Neural cell (in vitro differentiated cells): ENCODE measurements at regions not wholly inside any gene's neighbourhood (a gene's known extent, or its start where the extent isn't known, plus 50 kb on each side); places are given as distances from the start of the nearest gene placed in this dataset.

ENCODE experiments used
- H2AFZ ChIP-seq: fragments of 200-600, 300-800 bp; sonication (generic), shearing (Covaris generic); 2 replicates; pipeline ENCODE4 v1.6.0; 2014; ENCODE audit warnings: low read depth, mild to moderate bottlenecking, antibody characterized with exemption, low read length, moderate library complexity
- H3F3A ChIP-seq: fragments of 200-600 bp; shearing (Covaris generic); 2 replicates; pipeline ENCODE4 v1.6.1; 2016; ENCODE audit warnings: mild to moderate bottlenecking, moderate library complexity, mixed read lengths, antibody characterized with exemption, low read length; ENCODE audit not compliant: insufficient read depth, poor library complexity, severe bottlenecking
- H3K27ac ChIP-seq: fragments of 200-600, 300-800 bp; sonication (generic), shearing (Covaris generic); 2 replicates; pipeline ENCODE4 v1.5.1; 2014; ENCODE audit warnings: mild to moderate bottlenecking, low read length, moderate library complexity
- H3K27me3 ChIP-seq: fragments of 300-800, 200-600 bp; sonication (generic), shearing (Covaris generic); 2 replicates; pipeline ENCODE4 v1.6.0; 2014; ENCODE audit warnings: mild to moderate bottlenecking, low read depth, low read length, moderate library complexity; ENCODE audit not compliant: insufficient read depth
- H3K36me3 ChIP-seq: fragments of 300-800, 200-600 bp; sonication (generic), shearing (Covaris generic); 2 replicates; pipeline ENCODE4 v1.5.1; 2014; ENCODE audit warnings: mild to moderate bottlenecking, antibody characterized with exemption, low read length, moderate library complexity; ENCODE audit not compliant: insufficient read depth
- H3K4me2 ChIP-seq: fragments of 300-800, 200-600 bp; sonication (generic), shearing (Covaris generic); 2 replicates; pipeline ENCODE4 v1.6.0; 2014; ENCODE audit warnings: mild to moderate bottlenecking, low read length
- H3K4me3 ChIP-seq: fragments of 300-800, 200-600 bp; sonication (generic), shearing (Covaris generic); 2 replicates; pipeline ENCODE4 v1.5.1; 2014; ENCODE audit warnings: mild to moderate bottlenecking, low read length, moderate library complexity
- H3K79me2 ChIP-seq: fragments of 200-600 bp; shearing (Covaris generic); replicated peaks from 2 replicates; pipeline ENCODE4 v1.6.0; 2014; ENCODE audit warnings: mild to moderate bottlenecking, low read length, moderate library complexity; ENCODE audit not compliant: insufficient read depth
- H3K9ac ChIP-seq: fragments of 300-800, 200-600 bp; sonication (generic), shearing (Covaris generic); 2 replicates; pipeline ENCODE4 v1.6.1; 2016; ENCODE audit warnings: mild to moderate bottlenecking, low read length, mixed read lengths
- H3K9me2 ChIP-seq: fragments of 200-600 bp; shearing (Covaris generic); 2 replicates; pipeline ENCODE4 v1.6.1; 2016; ENCODE audit warnings: mild to moderate bottlenecking, low read length, mixed read lengths; ENCODE audit not compliant: insufficient read depth
- H3K9me3 ChIP-seq: fragments of 200-600, 300-800 bp; sonication (generic), shearing (Covaris generic); 2 replicates; pipeline ENCODE4 v1.6.1; 2016; ENCODE audit warnings: mild to moderate bottlenecking, mixed run types, low read length, moderate library complexity, mixed read lengths
- H4K20me1 ChIP-seq: fragments of 200-600 bp; shearing (Covaris generic); 2 replicates; pipeline ENCODE4 v1.6.1; 2016; ENCODE audit warnings: mild to moderate bottlenecking, mixed run types; ENCODE audit not compliant: insufficient read depth
- CTCF ChIP-seq: fragments of 450-650 bp; IDR thresholded peaks from 2 replicates; pipeline ENCODE4 v1.5.1; 2014; ENCODE audit warnings: antibody characterized with exemption, mild to moderate bottlenecking, moderate library complexity; ENCODE audit not compliant: poor library complexity, severe bottlenecking
- EP300 ChIP-seq: fragments of 450-650 bp; conservative IDR thresholded peaks from 2 replicates; pipeline ENCODE4 v1.6.1; 2014; ENCODE audit warnings: antibody characterized with exemption, mild to moderate bottlenecking, moderate library complexity; ENCODE audit not compliant: poor library complexity, severe bottlenecking
- EZH2 ChIP-seq: fragments of 200-600, 300-800 bp; shearing (Covaris generic), sonication (generic); IDR thresholded peaks from 2 replicates; pipeline ENCODE4 v1.6.1; 2014; ENCODE audit warnings: antibody characterized with exemption, low read length, borderline replicate concordance, mild to moderate bottlenecking; ENCODE audit not compliant: insufficient read depth, poor library complexity, severe bottlenecking
- MXI1 ChIP-seq: fragments of 450-650 bp; conservative IDR thresholded peaks from 2 replicates; pipeline ENCODE4 v1.6.1; 2014; ENCODE audit warnings: antibody characterized with exemption, mild to moderate bottlenecking; ENCODE audit not compliant: poor library complexity, severe bottlenecking
- POLR2AphosphoS5 ChIP-seq: IDR thresholded peaks from 2 replicates; pipeline ENCODE4 v1.6.1; 2012
- REST ChIP-seq: IDR thresholded peaks from 2 replicates; pipeline ENCODE4 v1.6.1; 2012; ENCODE audit warnings: borderline replicate concordance
- SMC3 ChIP-seq: fragments of 450-650 bp; conservative IDR thresholded peaks from 2 replicates; pipeline ENCODE4 v1.6.1; 2014; ENCODE audit warnings: antibody characterized with exemption, mild to moderate bottlenecking, moderate library complexity; ENCODE audit not compliant: poor library complexity

DNA sequence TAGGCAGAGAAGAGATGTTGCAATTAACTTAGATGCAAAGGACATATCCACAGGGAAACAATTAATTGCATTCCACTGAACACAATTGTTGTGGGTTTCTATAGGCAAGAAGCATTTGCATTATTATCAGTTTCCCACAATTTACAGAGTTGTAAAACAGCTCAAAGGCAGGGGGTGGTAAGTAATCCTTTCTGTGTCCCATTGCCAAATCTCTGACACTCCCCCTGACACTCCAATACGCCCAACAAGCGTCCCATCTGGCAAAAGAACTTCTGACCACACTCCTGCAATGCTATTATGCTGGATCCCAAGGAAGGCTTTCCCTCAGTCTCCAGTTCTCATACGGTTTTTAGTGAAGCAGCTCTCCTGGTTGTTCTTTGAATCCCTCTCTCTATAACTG lies 179.8 kb downstream of the CXCL12 start:
- no peaks in the 10 kb centered on the region for H3K9me3 ChIP-seq
- no peak overlapping the region for H3K4me3 ChIP-seq
- H2AFZ ChIP-seq = no peak overlapping the region
- no peaks in the 10 kb centered on the region for H3K36me3 ChIP-seq
- no peaks in the 10 kb centered on the region for H3F3A ChIP-seq
- no peak for TF ChIP-seq POLR2AphosphoS5
- no peak for TF ChIP-seq EP300
- no peak for TF ChIP-seq MXI1
- no peak for TF ChIP-seq REST
- no peaks in the 10 kb centered on the region for H4K20me1 ChIP-seq
- no peak overlapping the region for H3K4me2 ChIP-seq
- H3K9ac ChIP-seq = no peak overlapping the region
- H3K79me2 ChIP-seq = no peaks in the 10 kb centered on the region
- no peaks in the 10 kb centered on the region for H3K9me2 ChIP-seq
- no peaks in the 10 kb centered on the region for H3K27me3 ChIP-seq
- H3K27ac ChIP-seq = no peak overlapping the region

DNA sequence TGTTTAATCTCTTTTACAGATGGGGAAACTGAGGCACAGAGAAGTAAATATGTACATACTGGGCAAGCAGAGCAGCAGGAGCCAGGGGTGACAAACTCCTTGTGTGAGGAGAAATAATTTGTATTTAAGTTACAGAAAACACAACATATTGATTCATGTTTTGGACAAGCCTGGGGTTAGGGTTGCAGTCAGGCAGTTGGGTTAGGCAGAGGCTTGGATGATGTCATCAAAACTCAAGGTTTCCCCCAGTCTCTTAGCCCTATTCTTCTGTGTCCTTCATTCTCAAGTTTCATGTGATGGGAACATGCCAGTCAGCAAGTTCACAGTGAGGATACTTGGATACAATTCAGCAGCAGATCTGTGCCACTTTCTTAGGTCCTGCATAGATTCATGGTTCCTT lies 181.4 kb downstream of the CXCL12 start:
- TF ChIP-seq REST (no peak), CTCF (no peak), SMC3 (no peak), EZH2 (no peak), EP300 (no peak), POLR2AphosphoS5 (no peak)
- Histone ChIP-seq H3K9me3 (no peaks in the 10 kb centered on the region), H3K79me2 (no peaks in the 10 kb centered on the region), H3K4me2 (no peak overlapping the region), H4K20me1 (no peaks in the 10 kb centered on the region), H2AFZ (no peak overlapping the region), H3K4me3 (no peak overlapping the region), H3K36me3 (no peaks in the 10 kb centered on the region), H3K9ac (no peak overlapping the region), H3K27me3 (no peaks in the 10 kb centered on the region), H3K27ac (no peak overlapping the region), H3F3A (no peaks in the 10 kb centered on the region), H3K9me2 (no peaks in the 10 kb centered on the region)
